Activated naive CD8-positive, alpha-beta T cell treated with anti-CD3 and anti-CD28 coated beads, Interleukin-2, amount 50 U/mL, for 24 hours (primary cell): ENCODE measurements at regions not wholly inside any gene's neighbourhood (a gene's known extent, or its start where the extent isn't known, plus 50 kb on each side); places are given as distances from the start of the nearest gene placed in this dataset.

ENCODE experiments used
- ATAC-seq: fragments of 150-1000 bp; cut with Tn5 transposase; one replicate; pipeline ENCODE4 v1.10.0; 2021
- DNase-seq: peaks from one replicate; pipeline ENCODE4 v3.0.0; 2021
- H3K27ac Mint-ChIP-seq: one replicate; pipeline ENCODE4 v1.8.0; 2021; ENCODE audit warnings: mild to moderate bottlenecking, mixed read lengths
- H3K27me3 Mint-ChIP-seq: one replicate; pipeline ENCODE4 v1.8.0; 2021; ENCODE audit warnings: mixed read lengths
- H3K36me3 Mint-ChIP-seq: one replicate; pipeline ENCODE4 v1.8.0; 2021; ENCODE audit warnings: low read depth, mixed read lengths
- H3K4me1 Mint-ChIP-seq: one replicate; pipeline ENCODE4 v1.8.0; 2021; ENCODE audit warnings: mixed read lengths
- H3K4me3 Mint-ChIP-seq: one replicate; pipeline ENCODE4 v1.8.0; 2021; ENCODE audit warnings: mild to moderate bottlenecking, moderate library complexity, mixed read lengths
- H3K9me3 Mint-ChIP-seq: one replicate; pipeline ENCODE4 v1.8.0; 2021; ENCODE audit warnings: mixed read lengths

- Mint-ChIP-seq H3K9me3 (no peaks in the 10 kb centered on the region), H3K27ac (no peak overlapping the region)
- no peak for ATAC-seq
Observed at GRCh38 chr10:83926606-83927005, 212.7 kb upstream of the GHITM start.

GRCh38 chr10:83927166-83927565 is 212.1 kb upstream of the GHITM start:
- no peak for ATAC-seq
- H3K4me1 Mint-ChIP-seq = no peaks in the 10 kb centered on the region
- no peaks in the 10 kb centered on the region for H3K36me3 Mint-ChIP-seq
- peaks cover 7% of the 10 kb centered on the region for H3K27me3 Mint-ChIP-seq
- no peak for DNase-seq
- H3K9me3 Mint-ChIP-seq = no peaks in the 10 kb centered on the region
- no peak overlapping the region for H3K27ac Mint-ChIP-seq
- H3K4me3 Mint-ChIP-seq = no peak overlapping the region

More at GRCh38 chr10:83926606-83927005, 212.7 kb upstream of the GHITM start:
- no peak for DNase-seq
- Mint-ChIP-seq H3K36me3 (no peaks in the 10 kb centered on the region), H3K4me3 (no peak overlapping the region), H3K4me1 (no peaks in the 10 kb centered on the region), H3K27me3 (peaks cover 9% of the 10 kb centered on the region)

- no peak for ATAC-seq
- no peaks in the 10 kb centered on the region for H3K36me3 Mint-ChIP-seq
- H3K4me3 Mint-ChIP-seq = no peak overlapping the region
- H3K27ac Mint-ChIP-seq = no peak overlapping the region
- no peaks in the 10 kb centered on the region for H3K9me3 Mint-ChIP-seq
- H3K4me1 Mint-ChIP-seq = no peaks in the 10 kb centered on the region
- H3K27me3 Mint-ChIP-seq = peaks cover 7% of the 10 kb centered on the region
- DNase-seq = no peak
Observed at GRCh38 chr10:83929399-83929798, 209.9 kb upstream of the GHITM start.

- Mint-ChIP-seq H3K4me1 (no peaks in the 10 kb centered on the region), H3K27ac (no peak overlapping the region), H3K9me3 (no peaks in the 10 kb centered on the region), H3K4me3 (no peak overlapping the region), H3K27me3 (no peaks in the 10 kb centered on the region), H3K36me3 (no peaks in the 10 kb centered on the region)
- ATAC-seq = no peak
- no peak for DNase-seq
Observed at GRCh38 chr10:83931669-83932068, 207.6 kb upstream of the GHITM start.

GRCh38 chr10:83932245-83932644 is 207.1 kb upstream of the GHITM start:
- DNase-seq (no peak), ATAC-seq (no peak)
- Mint-ChIP-seq H3K4me1 (no peaks in the 10 kb centered on the region), H3K36me3 (no peaks in the 10 kb centered on the region), H3K9me3 (no peaks in the 10 kb centered on the region), H3K4me3 (no peak overlapping the region), H3K27me3 (no peaks in the 10 kb centered on the region), H3K27ac (no peak overlapping the region)

GRCh38 chr10:83934062-83934461 is 205.2 kb upstream of the GHITM start:
- ATAC-seq (no peak), DNase-seq (no peak)
- Mint-ChIP-seq H3K36me3 (no peaks in the 10 kb centered on the region), H3K9me3 (no peaks in the 10 kb centered on the region), H3K27ac (no peak overlapping the region), H3K4me3 (no peak overlapping the region), H3K4me1 (no peaks in the 10 kb centered on the region), H3K27me3 (peaks cover under 1% of the 10 kb centered on the region)

- no peak overlapping the region for H3K4me3 Mint-ChIP-seq
- DNase-seq (no peak), ATAC-seq (no peak)
- H3K9me3 Mint-ChIP-seq = no peaks in the 10 kb centered on the region
- H3K27me3 Mint-ChIP-seq = peaks cover 3% of the 10 kb centered on the region
- no peaks in the 10 kb centered on the region for H3K36me3 Mint-ChIP-seq
- no peaks in the 10 kb centered on the region for H3K4me1 Mint-ChIP-seq
- H3K27ac Mint-ChIP-seq = no peak overlapping the region
Observed at GRCh38 chr10:83934641-83935338, 204.5 kb upstream of the GHITM start.

- no peak overlapping the region for H3K4me3 Mint-ChIP-seq
- no peak overlapping the region for H3K27ac Mint-ChIP-seq
- DNase-seq (no peak), ATAC-seq (no peak)
- H3K36me3 Mint-ChIP-seq = no peaks in the 10 kb centered on the region
- no peaks in the 10 kb centered on the region for H3K4me1 Mint-ChIP-seq
- no peaks in the 10 kb centered on the region for H3K9me3 Mint-ChIP-seq
- H3K27me3 Mint-ChIP-seq = peaks cover 3% of the 10 kb centered on the region
Observed at GRCh38 chr10:83935339-83935736, 204.0 kb upstream of the GHITM start.

- H3K27ac Mint-ChIP-seq = no peak overlapping the region
- DNase-seq = no peak
- H3K4me3 Mint-ChIP-seq = no peak overlapping the region
- no peaks in the 10 kb centered on the region for H3K4me1 Mint-ChIP-seq
- H3K36me3 Mint-ChIP-seq = no peaks in the 10 kb centered on the region
- H3K27me3 Mint-ChIP-seq = peaks cover 5% of the 10 kb centered on the region
- no peak for ATAC-seq
- H3K9me3 Mint-ChIP-seq = no peaks in the 10 kb centered on the region
Observed at GRCh38 chr10:83935911-83936310, 203.4 kb upstream of the GHITM start.

- DNase-seq = no peak
- Mint-ChIP-seq H3K9me3 (no peaks in the 10 kb centered on the region), H3K36me3 (no peaks in the 10 kb centered on the region), H3K4me3 (no peak overlapping the region), H3K27me3 (peaks cover 5% of the 10 kb centered on the region), H3K4me1 (no peaks in the 10 kb centered on the region), H3K27ac (no peak overlapping the region)
- ATAC-seq = no peak
Observed at GRCh38 chr10:83937161-83937560, 202.1 kb upstream of the GHITM start.

GRCh38 chr10:83937826-83938225 is 201.5 kb upstream of the GHITM start:
- Mint-ChIP-seq H3K9me3 (no peaks in the 10 kb centered on the region), H3K27me3 (peaks cover 7% of the 10 kb centered on the region), H3K36me3 (no peaks in the 10 kb centered on the region), H3K4me1 (no peaks in the 10 kb centered on the region), H3K27ac (no peak overlapping the region), H3K4me3 (no peak overlapping the region)
- no peak for ATAC-seq
- no peak for DNase-seq

- Mint-ChIP-seq H3K36me3 (no peaks in the 10 kb centered on the region), H3K9me3 (no peaks in the 10 kb centered on the region), H3K27me3 (peaks cover 13% of the 10 kb centered on the region), H3K4me1 (no peaks in the 10 kb centered on the region), H3K4me3 (no peak overlapping the region), H3K27ac (no peak overlapping the region)
- no peak for DNase-seq
- no peak for ATAC-seq
Observed at GRCh38 chr10:83941189-83941588, 198.1 kb upstream of the GHITM start.

GRCh38 chr10:83942410-83942809 is 196.9 kb upstream of the GHITM start:
- ATAC-seq (no peak), DNase-seq (no peak)
- Mint-ChIP-seq H3K9me3 (no peaks in the 10 kb centered on the region), H3K4me3 (no peak overlapping the region), H3K27me3 (peaks cover 13% of the 10 kb centered on the region), H3K4me1 (no peaks in the 10 kb centered on the region), H3K36me3 (no peaks in the 10 kb centered on the region), H3K27ac (no peak overlapping the region)

GRCh38 chr10:83943049-83943448 is 196.3 kb upstream of the GHITM start:
- H3K4me1 Mint-ChIP-seq = no peaks in the 10 kb centered on the region
- no peak overlapping the region for H3K27ac Mint-ChIP-seq
- H3K9me3 Mint-ChIP-seq = no peaks in the 10 kb centered on the region
- DNase-seq (no peak), ATAC-seq (no peak)
- H3K27me3 Mint-ChIP-seq = peaks cover 13% of the 10 kb centered on the region
- no peak overlapping the region for H3K4me3 Mint-ChIP-seq
- H3K36me3 Mint-ChIP-seq = no peaks in the 10 kb centered on the region

GRCh38 chr10:83943920-83944319 is 195.4 kb upstream of the GHITM start:
- no peak overlapping the region for H3K27ac Mint-ChIP-seq
- no peaks in the 10 kb centered on the region for H3K9me3 Mint-ChIP-seq
- peaks cover 15% of the 10 kb centered on the region for H3K27me3 Mint-ChIP-seq
- no peaks in the 10 kb centered on the region for H3K36me3 Mint-ChIP-seq
- no peak overlapping the region for H3K4me3 Mint-ChIP-seq
- DNase-seq (no peak), ATAC-seq (no peak)
- no peaks in the 10 kb centered on the region for H3K4me1 Mint-ChIP-seq
